ENCODE measurements at regions not wholly inside any gene's neighbourhood (a gene's known extent, or its start where the extent isn't known, plus 50 kb on each side); places are given as distances from the start of the nearest gene placed in this dataset.
A peak's percentile ranks its signal among the peaks of the same experiment; 100 is the strongest.

DNA sequence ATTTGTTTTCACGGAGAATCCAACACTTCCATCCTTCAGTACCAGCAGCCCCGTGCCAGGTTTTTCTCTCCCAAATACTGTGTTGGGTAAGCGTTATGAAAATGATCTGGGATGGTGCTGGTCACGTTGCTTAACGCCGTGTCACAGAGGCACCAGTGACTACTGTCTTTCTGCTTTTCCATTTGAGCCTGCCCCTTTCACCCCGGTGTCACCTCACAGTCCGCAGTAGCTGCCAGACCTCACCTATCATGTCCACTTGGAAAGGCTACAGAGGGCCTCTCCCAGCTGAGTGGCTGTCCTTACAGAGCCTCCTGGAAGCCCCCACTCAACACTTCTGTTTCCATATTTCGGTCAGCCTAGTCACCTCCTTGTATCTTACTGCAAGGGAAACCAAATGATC is 176.5 kb upstream of the ARID1B start:
- ATAC-seq (peak; percentile 54 to 67), DNase-seq (peak in 2 of 3 donors; percentile 55 to 70)
- 60% methylated on average over 9 of the region's 9 CpGs for WGBS
- Histone ChIP-seq H3K27ac (ENCODE audit: low read length) (peak overlapping the region; percentile 71), H3K27me3 (ENCODE audit: control insufficient read depth, insufficient read depth) (no peaks in the 10 kb centered on the region), H3K4me1 (ENCODE audit: control insufficient read depth, insufficient read depth, low read length) (peaks cover 9% of the 10 kb centered on the region), H3K4me3 (ENCODE audit: low read length) (no peak overlapping the region), H3K9me3 (ENCODE audit: control insufficient read depth, low read length) (no peaks in the 10 kb centered on the region)
- intact Hi-C loops (cut with DNase I): no loop called here

DNA sequence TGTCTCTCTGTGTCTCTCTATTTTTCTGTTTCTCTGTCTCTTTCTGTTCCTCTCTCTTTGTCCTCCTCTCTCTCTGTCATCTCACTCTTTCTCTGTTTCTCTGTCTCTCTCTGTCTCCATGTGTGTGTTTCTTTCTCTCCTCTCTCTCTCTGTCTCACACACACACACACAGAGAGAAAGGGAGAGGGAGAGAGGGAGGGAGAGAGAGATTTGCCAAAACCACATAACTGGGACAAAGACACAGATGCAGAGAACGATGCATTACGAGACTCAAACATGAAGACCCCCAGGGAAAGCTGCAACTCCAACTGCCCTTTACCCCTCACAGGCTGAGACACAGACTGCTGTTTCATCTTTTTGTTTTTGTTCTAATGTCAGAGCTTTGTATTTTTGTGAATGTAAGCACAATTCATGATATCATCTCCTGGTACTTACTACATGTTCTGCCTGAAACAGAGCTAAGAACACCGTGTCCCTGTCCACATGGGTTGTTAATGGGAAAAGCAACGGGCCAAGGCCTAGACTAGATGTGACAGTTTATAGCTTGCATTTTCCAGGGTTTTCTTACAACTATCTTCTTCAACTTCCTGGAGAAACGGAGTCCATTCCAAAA is 177.1 kb upstream of the ARID1B start:
- Histone ChIP-seq H3K4me1 (ENCODE audit: control insufficient read depth, insufficient read depth, low read length) (peaks cover 9% of the 10 kb centered on the region), H3K4me3 (ENCODE audit: low read length) (no peak overlapping the region), H3K27me3 (ENCODE audit: control insufficient read depth, insufficient read depth) (no peaks in the 10 kb centered on the region), H3K9me3 (ENCODE audit: control insufficient read depth, low read length) (no peaks in the 10 kb centered on the region), H3K27ac (ENCODE audit: low read length) (peak overlapping the region; percentile 84)
- ATAC-seq (peak; percentile 75 to 89), DNase-seq (peak in 1 of 3 donors; percentile 62)
- 44% methylated on average over 5 of the region's 5 CpGs for WGBS
- intact Hi-C loops (cut with DNase I): no loop called here

GRCh38 chr6:156599366-156599765 is 177.8 kb upstream of the ARID1B start:
- peak in 1 of 3 donors; percentile 50 for DNase-seq
- Histone ChIP-seq H3K4me3 (ENCODE audit: low read length) (no peak overlapping the region), H3K9me3 (ENCODE audit: control insufficient read depth, low read length) (no peaks in the 10 kb centered on the region), H3K4me1 (ENCODE audit: control insufficient read depth, insufficient read depth, low read length) (peaks cover 9% of the 10 kb centered on the region), H3K27ac (ENCODE audit: low read length) (peak overlapping the region; percentile 37), H3K27me3 (ENCODE audit: control insufficient read depth, insufficient read depth) (no peaks in the 10 kb centered on the region)
- no peak for ATAC-seq
- intact Hi-C loops (cut with DNase I): no loop called here
- WGBS: 65% methylated on average over 11 of the region's 11 CpGs

GRCh38 chr6:156598855-156599180 is 178.4 kb upstream of the ARID1B start:
- intact Hi-C loops (cut with DNase I): no loop called here
- Histone ChIP-seq H3K27ac (ENCODE audit: low read length) (no peak overlapping the region), H3K27me3 (ENCODE audit: control insufficient read depth, insufficient read depth) (no peaks in the 10 kb centered on the region), H3K4me1 (ENCODE audit: control insufficient read depth, insufficient read depth, low read length) (peaks cover 9% of the 10 kb centered on the region), H3K9me3 (ENCODE audit: control insufficient read depth, low read length) (no peaks in the 10 kb centered on the region), H3K4me3 (ENCODE audit: low read length) (no peak overlapping the region)
- DNase-seq (no peak), ATAC-seq (no peak)
- 75% methylated on average over 6 of the region's 6 CpGs for WGBS

GRCh38 chr6:156598071-156598854 is 178.9 kb upstream of the ARID1B start:
- DNase-seq (no peak), ATAC-seq (no peak)
- WGBS: 80% methylated on average over 22 of the region's 22 CpGs
- H3K27me3 ChIP-seq (ENCODE audit: control insufficient read depth, insufficient read depth): no peaks in the 10 kb centered on the region
- intact Hi-C loops (cut with DNase I): no loop called here
- no peak overlapping the region for H3K27ac ChIP-seq (ENCODE audit: low read length)
- no peaks in the 10 kb centered on the region for H3K9me3 ChIP-seq (ENCODE audit: control insufficient read depth, low read length)
- peaks cover 9% of the 10 kb centered on the region for H3K4me1 ChIP-seq (ENCODE audit: control insufficient read depth, insufficient read depth, low read length)
- H3K4me3 ChIP-seq (ENCODE audit: low read length): no peak overlapping the region

GRCh38 chr6:156597095-156597494 is 180.1 kb upstream of the ARID1B start:
- intact Hi-C loops (cut with DNase I): no loop called here
- ATAC-seq: no peak
- no peak overlapping the region for H3K4me3 ChIP-seq (ENCODE audit: low read length)
- peaks cover 9% of the 10 kb centered on the region for H3K4me1 ChIP-seq (ENCODE audit: control insufficient read depth, insufficient read depth, low read length)
- 71% methylated on average over 5 of the region's 5 CpGs for WGBS
- DNase-seq: no peak
- no peaks in the 10 kb centered on the region for H3K27me3 ChIP-seq (ENCODE audit: control insufficient read depth, insufficient read depth)
- H3K27ac ChIP-seq (ENCODE audit: low read length): no peak overlapping the region
- H3K9me3 ChIP-seq (ENCODE audit: control insufficient read depth, low read length): no peaks in the 10 kb centered on the region

- ATAC-seq: no peak
- Histone ChIP-seq H3K27ac (ENCODE audit: low read length) (no peak overlapping the region), H3K27me3 (ENCODE audit: control insufficient read depth, insufficient read depth) (no peaks in the 10 kb centered on the region), H3K9me3 (ENCODE audit: control insufficient read depth, low read length) (no peaks in the 10 kb centered on the region), H3K4me1 (ENCODE audit: control insufficient read depth, insufficient read depth, low read length) (no peaks in the 10 kb centered on the region), H3K4me3 (ENCODE audit: low read length) (no peak overlapping the region)
- no peak for DNase-seq
- intact Hi-C loops (cut with DNase I): no loop called here
- WGBS: 87% methylated on average over 3 of the region's 3 CpGs
Measured at GRCh38 chr6:156595476-156595875, 181.7 kb upstream of the ARID1B start.

GRCh38 chr6:156593893-156594292 is 183.3 kb upstream of the ARID1B start:
- no peak overlapping the region for H3K4me3 ChIP-seq (ENCODE audit: low read length)
- intact Hi-C loops (cut with DNase I): no loop called here
- no peak overlapping the region for H3K27ac ChIP-seq (ENCODE audit: low read length)
- no peaks in the 10 kb centered on the region for H3K27me3 ChIP-seq (ENCODE audit: control insufficient read depth, insufficient read depth)
- 93% methylated on average over 3 of the region's 3 CpGs for WGBS
- no peaks in the 10 kb centered on the region for H3K9me3 ChIP-seq (ENCODE audit: control insufficient read depth, low read length)
- ATAC-seq (no peak), DNase-seq (no peak)
- H3K4me1 ChIP-seq (ENCODE audit: control insufficient read depth, insufficient read depth, low read length): no peaks in the 10 kb centered on the region

DNA sequence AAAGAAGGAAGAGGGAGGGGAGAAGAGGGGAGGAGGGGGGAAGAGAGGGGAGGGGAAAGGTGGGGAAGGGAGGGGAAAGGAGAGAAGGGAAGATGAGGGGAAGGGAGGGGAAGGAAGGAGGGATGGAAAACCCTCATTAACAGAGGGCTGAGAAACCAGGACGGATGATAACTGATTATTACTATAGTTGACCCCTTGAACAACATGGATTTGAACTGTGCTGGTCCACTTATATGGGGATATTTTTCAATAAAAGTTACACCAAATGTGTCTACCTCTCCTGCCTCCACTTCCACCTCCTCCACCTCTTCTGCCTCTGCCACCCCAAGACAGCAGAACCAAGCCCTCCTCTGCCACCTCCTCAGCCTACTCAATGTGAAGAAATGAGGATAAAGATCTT is 184.1 kb upstream of the ARID1B start:
- Histone ChIP-seq H3K9me3 (ENCODE audit: control insufficient read depth, low read length) (no peaks in the 10 kb centered on the region), H3K4me3 (ENCODE audit: low read length) (no peak overlapping the region), H3K27me3 (ENCODE audit: control insufficient read depth, insufficient read depth) (no peaks in the 10 kb centered on the region), H3K27ac (ENCODE audit: low read length) (no peak overlapping the region), H3K4me1 (ENCODE audit: control insufficient read depth, insufficient read depth, low read length) (no peaks in the 10 kb centered on the region)
- WGBS: 70% methylated on average over 1 of the region's 1 CpG
- no peak for DNase-seq
- no peak for ATAC-seq
- intact Hi-C loops (cut with DNase I): no loop called here

DNA sequence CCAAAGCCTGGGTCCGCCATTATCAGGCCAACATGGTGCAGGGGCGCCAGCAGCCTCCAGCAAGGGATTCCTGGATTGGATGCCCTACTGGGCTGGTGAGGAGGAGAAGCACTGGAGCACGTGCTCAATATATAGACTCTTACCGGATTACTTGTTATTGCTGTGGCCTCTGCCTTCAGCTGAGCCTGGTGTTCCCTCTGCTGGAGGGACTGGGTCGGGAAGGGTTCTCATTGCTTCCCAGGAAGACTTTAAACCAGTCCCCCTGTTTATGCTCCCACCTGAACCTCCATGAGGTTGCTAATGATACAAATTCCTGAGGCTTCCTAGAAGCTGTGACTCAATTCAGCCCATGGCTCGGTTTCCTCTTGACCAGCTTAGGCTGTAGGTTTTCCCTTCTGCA is 186.7 kb upstream of the ARID1B start:
- intact Hi-C loops (cut with DNase I): no loop called here
- Histone ChIP-seq H3K4me3 (ENCODE audit: low read length) (no peak overlapping the region), H3K4me1 (ENCODE audit: control insufficient read depth, insufficient read depth, low read length) (no peaks in the 10 kb centered on the region), H3K27me3 (ENCODE audit: control insufficient read depth, insufficient read depth) (no peaks in the 10 kb centered on the region), H3K27ac (ENCODE audit: low read length) (no peak overlapping the region), H3K9me3 (ENCODE audit: control insufficient read depth, low read length) (no peaks in the 10 kb centered on the region)
- DNase-seq: no peak
- WGBS: 88% methylated on average over 6 of the region's 6 CpGs
- ATAC-seq: no peak

- H3K27me3 ChIP-seq (ENCODE audit: control insufficient read depth, insufficient read depth): no peaks in the 10 kb centered on the region
- H3K4me1 ChIP-seq (ENCODE audit: control insufficient read depth, insufficient read depth, low read length): no peaks in the 10 kb centered on the region
- 54% methylated on average over 1 of the region's 1 CpG for WGBS
- no peaks in the 10 kb centered on the region for H3K9me3 ChIP-seq (ENCODE audit: control insufficient read depth, low read length)
- no peak overlapping the region for H3K27ac ChIP-seq (ENCODE audit: low read length)
- intact Hi-C loops (cut with DNase I): no loop called here
- no peak for DNase-seq
- no peak for ATAC-seq
- no peak overlapping the region for H3K4me3 ChIP-seq (ENCODE audit: low read length)
Measured at GRCh38 chr6:156589281-156589680, 187.9 kb upstream of the ARID1B start.
